Suprapubic skin (tissue), 4 donors: ENCODE measurements at regions not wholly inside any gene's neighbourhood (a gene's known extent, or its start where the extent isn't known, plus 50 kb on each side); places are given as distances from the start of the nearest gene placed in this dataset.

Experiments
- DNase-seq, 2 donors: peaks; one replicate each; pipeline ENCODE4 v3.0.0-alpha.2; 2019; ENCODE audit warnings: low spot score in 2 of 2
- H3K27ac ChIP-seq: fragments of 200-600 bp; sonication (generic); one replicate; pipeline ENCODE4 v1.5.1; 2019
- H3K27me3 ChIP-seq: fragments of 200-600 bp; sonication (generic); one replicate; pipeline ENCODE4 v1.5.1; 2019
- H3K36me3 ChIP-seq: fragments of 200-600 bp; sonication (generic); one replicate; pipeline ENCODE4 v1.5.1; 2019
- H3K4me1 ChIP-seq: fragments of 200-600 bp; sonication (generic); one replicate; pipeline ENCODE4 v1.5.1; 2019
- H3K4me3 ChIP-seq: fragments of 200-600 bp; sonication (generic); one replicate; pipeline ENCODE4 v1.5.1; 2019; ENCODE audit warnings: mild to moderate bottlenecking
- H3K9me3 ChIP-seq: fragments of 200-600 bp; sonication (generic); one replicate; pipeline ENCODE4 v1.5.1; 2019
- CTCF ChIP-seq, 2 donors: fragments of 200-600 bp in 1 of 2; fragments of 450-650 bp in 1 of 2; sonication (generic) in 1 of 2; IDR thresholded peaks; one replicate each; pipeline ENCODE4 v1.5.1; 2016 to 2019; ENCODE audit warnings: antibody characterized with exemption in 2 of 2, mild to moderate bottlenecking in 1 of 2, moderate library complexity in 1 of 2
- EP300 ChIP-seq: sonication (generic); formaldehyde crosslinking; IDR thresholded peaks from one replicate; pipeline ENCODE4 v1.6.1; 2017; ENCODE audit warnings: antibody characterized with exemption
- POLR2A ChIP-seq, 2 donors: fragments of 450-650 bp; IDR thresholded peaks; one replicate each; pipeline ENCODE4 v1.6.1; 2017; ENCODE audit warnings: antibody characterized with exemption in 2 of 2, mild to moderate bottlenecking in 2 of 2, moderate library complexity in 2 of 2
- POLR2AphosphoS5 ChIP-seq, 3 donors: sonication (generic); formaldehyde crosslinking; IDR thresholded peaks; one replicate each; pipeline ENCODE4 v1.6.1; 2017; ENCODE audit warnings: antibody characterized with exemption in 3 of 3
- WGBS: methylation state at CpG from one replicate; pipeline ENCODE4 v1.1.5; 2018; 5-methylcytosine and 5-hydroxymethylcytosine counted together

DNA sequence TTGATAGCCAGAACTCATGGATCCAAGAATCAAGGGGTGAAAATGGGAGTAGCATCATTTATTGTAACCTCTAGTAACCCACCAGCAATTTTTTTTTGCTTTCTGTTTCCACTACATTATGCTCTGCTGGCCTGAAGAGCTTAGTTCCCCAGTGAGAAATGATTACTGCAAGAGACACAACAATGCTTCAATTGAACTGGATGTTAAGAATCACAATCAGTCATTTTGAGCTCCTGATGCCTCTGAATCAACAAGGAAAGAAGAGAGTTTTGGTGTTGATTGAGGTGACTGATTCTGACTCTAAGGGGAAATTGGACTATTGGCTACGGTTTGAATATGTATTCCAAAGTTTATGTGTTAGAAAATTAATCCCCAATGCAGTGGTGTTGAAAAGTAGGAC lies 1084.4 kb downstream of the SLITRK1 start:
- DNase-seq, result no peak
- H3K4me3 ChIP-seq, result no peak overlapping the region
- H3K27me3 ChIP-seq, result no peaks in the 10 kb centered on the region
- H3K36me3 ChIP-seq, result no peaks in the 10 kb centered on the region
- no peak for TF ChIP-seq EP300
- TF ChIP-seq POLR2AphosphoS5 (IDR thresholded peaks at IDR 0.05), result no peak
- TF ChIP-seq POLR2A (IDR thresholded peaks at IDR 0.05), result no peak
- H3K4me1 ChIP-seq, result no peaks in the 10 kb centered on the region
- H3K9me3 ChIP-seq, result no peaks in the 10 kb centered on the region
- 76% methylated on average over 1 of the region's 1 CpG for WGBS
- no peak overlapping the region for H3K27ac ChIP-seq

- Histone ChIP-seq H3K4me1 (no peaks in the 10 kb centered on the region), H3K27me3 (no peaks in the 10 kb centered on the region), H3K27ac (no peak overlapping the region), H3K36me3 (no peaks in the 10 kb centered on the region), H3K9me3 (no peaks in the 10 kb centered on the region), H3K4me3 (no peak overlapping the region)
- TF ChIP-seq EP300 (no peak), CTCF (IDR thresholded peaks at IDR 0.05) (no peak), POLR2AphosphoS5 (IDR thresholded peaks at IDR 0.05) (no peak), POLR2A (IDR thresholded peaks at IDR 0.05) (no peak)
- DNase-seq, result no peak
- 21% methylated on average over 4 of the region's 4 CpGs for WGBS
These were observed 1091.2 kb downstream of the SLITRK1 start for GRCh38 chr13:82791035-82791434.

GRCh38 chr13:82772816-82773215 lies 1109.5 kb downstream of the SLITRK1 start:
- H3K27ac ChIP-seq, result no peak overlapping the region
- no peaks in the 10 kb centered on the region for H3K36me3 ChIP-seq
- H3K27me3 ChIP-seq, result no peaks in the 10 kb centered on the region
- 41% methylated on average over 3 of the region's 3 CpGs for WGBS
- no peaks in the 10 kb centered on the region for H3K9me3 ChIP-seq
- H3K4me3 ChIP-seq, result no peak overlapping the region
- TF ChIP-seq CTCF (IDR thresholded peaks at IDR 0.05), result no peak
- TF ChIP-seq POLR2A (IDR thresholded peaks at IDR 0.05), result no peak
- no peak for TF ChIP-seq EP300
- TF ChIP-seq POLR2AphosphoS5 (IDR thresholded peaks at IDR 0.05), result no peak
- H3K4me1 ChIP-seq, result no peaks in the 10 kb centered on the region
- no peak for DNase-seq

DNA sequence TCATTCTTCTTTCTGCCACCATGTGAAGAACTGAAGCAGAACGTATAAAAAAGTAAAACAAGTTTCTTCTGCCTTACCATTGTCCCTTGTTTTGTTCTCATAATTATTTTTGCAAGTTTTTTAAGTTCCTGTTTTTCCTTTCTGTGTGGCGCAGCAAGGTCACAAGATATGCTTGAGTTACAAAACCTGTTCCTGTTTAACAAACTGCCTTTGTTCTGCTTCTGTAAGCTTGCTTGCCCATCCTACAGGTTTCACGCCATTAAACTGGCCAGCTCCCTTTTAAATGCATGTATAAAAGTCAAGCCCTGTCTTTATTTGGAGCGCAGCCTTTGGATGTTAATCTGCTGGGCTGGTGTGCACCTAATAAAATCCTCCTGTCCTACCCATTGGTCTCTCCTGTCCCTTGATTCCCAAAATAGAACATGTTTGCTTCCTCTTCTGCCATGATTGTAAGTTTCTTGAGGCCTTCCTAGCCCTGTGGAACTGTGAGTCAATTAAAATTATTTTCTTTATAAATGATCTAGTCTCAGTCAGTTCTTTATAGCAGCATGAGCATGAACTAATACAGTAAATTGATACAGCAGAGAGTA lies 1115.4 kb downstream of the SLITRK1 start:
- no peak for DNase-seq
- TF ChIP-seq CTCF (IDR thresholded peaks at IDR 0.05) (no peak), POLR2A (IDR thresholded peaks at IDR 0.05) (no peak), EP300 (no peak), POLR2AphosphoS5 (IDR thresholded peaks at IDR 0.05) (no peak)
- 85% methylated on average over 4 of the region's 4 CpGs for WGBS
- peaks cover 2% of the 10 kb centered on the region for H3K9me3 ChIP-seq
- no peaks in the 10 kb centered on the region for H3K4me1 ChIP-seq
- no peaks in the 10 kb centered on the region for H3K36me3 ChIP-seq
- no peak overlapping the region for H3K27ac ChIP-seq
- H3K27me3 ChIP-seq, result no peaks in the 10 kb centered on the region
- no peak overlapping the region for H3K4me3 ChIP-seq

- no peaks in the 10 kb centered on the region for H3K27me3 ChIP-seq
- no peak overlapping the region for H3K27ac ChIP-seq
- peaks cover 2% of the 10 kb centered on the region for H3K9me3 ChIP-seq
- no peaks in the 10 kb centered on the region for H3K36me3 ChIP-seq
- DNase-seq, result no peak
- 80% methylated on average over 1 of the region's 1 CpG for WGBS
- TF ChIP-seq EP300, result no peak
- no peak for TF ChIP-seq POLR2A (IDR thresholded peaks at IDR 0.05)
- TF ChIP-seq CTCF (IDR thresholded peaks at IDR 0.05), result no peak
- TF ChIP-seq POLR2AphosphoS5 (IDR thresholded peaks at IDR 0.05), result no peak
- H3K4me3 ChIP-seq, result no peak overlapping the region
- H3K4me1 ChIP-seq, result no peaks in the 10 kb centered on the region
These were observed 1124.2 kb downstream of the SLITRK1 start for GRCh38 chr13:82758044-82758443.

GRCh38 chr13:82751206-82751605 lies 1131.1 kb downstream of the SLITRK1 start:
- Histone ChIP-seq H3K4me3 (no peak overlapping the region), H3K27me3 (no peaks in the 10 kb centered on the region), H3K4me1 (no peaks in the 10 kb centered on the region), H3K27ac (no peak overlapping the region), H3K36me3 (no peaks in the 10 kb centered on the region), H3K9me3 (no peaks in the 10 kb centered on the region)
- DNase-seq, result no peak
- TF ChIP-seq POLR2AphosphoS5 (IDR thresholded peaks at IDR 0.05), result no peak
- no peak for TF ChIP-seq EP300
- no peak for TF ChIP-seq CTCF (IDR thresholded peaks at IDR 0.05)
- TF ChIP-seq POLR2A (IDR thresholded peaks at IDR 0.05), result no peak
